Inflammatory macrophage treated with lipopolysaccharide for 4 hours (primary cell): ENCODE measurements at regions not wholly inside any gene's neighbourhood (a gene's known extent, or its start where the extent isn't known, plus 50 kb on each side); places are given as distances from the start of the nearest gene placed in this dataset.
A peak's percentile ranks its signal among the peaks of the same experiment; 100 is the strongest.
"Not testable (repeated sequence)": the region's sequence is repeated elsewhere in the genome, so short reads cannot be mapped to it uniquely, and the experiment has no call there.

ENCODE experiments used
- DNase-seq: peaks from one replicate; pipeline ENCODE4 v3.0.0-alpha.2; 2020

DNA sequence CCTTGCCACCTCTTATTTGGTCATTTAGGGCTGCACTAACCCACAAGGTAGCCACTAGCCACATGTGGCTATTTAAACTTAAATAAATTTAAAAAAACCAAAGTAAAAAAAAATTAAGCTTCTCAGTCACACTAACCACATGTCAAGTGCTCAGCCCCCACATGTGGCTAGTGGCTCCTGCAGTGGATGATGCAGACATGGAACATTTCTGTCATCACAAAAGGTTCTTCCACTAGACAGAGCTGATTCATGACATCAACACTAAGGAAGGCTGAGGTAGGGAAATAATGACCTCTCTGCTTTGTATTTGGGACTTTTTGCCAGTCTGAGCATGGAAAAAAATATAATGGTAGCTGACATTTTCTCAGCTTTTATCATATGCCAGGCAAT, 173.0 kb upstream of the FERMT1 start:
- DNase-seq, result no peak

GRCh38 chr20:6295127-6295866, 172.5 kb upstream of the FERMT1 start:
- DNase-seq, result no peak

GRCh38 chr20:6287471-6287870, 164.6 kb upstream of the FERMT1 start:
- DNase-seq, result no peak

DNA sequence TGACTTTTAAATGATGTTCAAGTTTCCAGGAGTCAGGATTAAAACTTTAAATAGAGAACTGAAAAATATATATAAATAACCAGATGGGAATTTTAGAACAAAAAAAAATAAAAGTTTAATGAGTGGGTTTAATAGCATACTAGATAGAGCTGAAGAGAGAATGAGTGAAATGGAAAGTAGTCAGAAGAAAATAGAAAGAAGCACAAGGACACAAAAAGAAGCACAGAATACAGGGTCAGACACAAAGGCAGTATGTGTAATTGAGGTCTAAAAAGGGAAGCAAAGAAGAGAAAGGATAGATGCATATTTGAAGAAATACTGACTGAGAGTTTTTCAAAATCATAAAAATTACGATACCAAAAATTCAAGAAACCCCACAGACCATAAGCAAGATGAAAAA, 159.8 kb upstream of the FERMT1 start:
- DNase-seq, result no peak

- no peak for DNase-seq
These were observed 154.9 kb upstream of the FERMT1 start for GRCh38 chr20:6277661-6278240.

DNA sequence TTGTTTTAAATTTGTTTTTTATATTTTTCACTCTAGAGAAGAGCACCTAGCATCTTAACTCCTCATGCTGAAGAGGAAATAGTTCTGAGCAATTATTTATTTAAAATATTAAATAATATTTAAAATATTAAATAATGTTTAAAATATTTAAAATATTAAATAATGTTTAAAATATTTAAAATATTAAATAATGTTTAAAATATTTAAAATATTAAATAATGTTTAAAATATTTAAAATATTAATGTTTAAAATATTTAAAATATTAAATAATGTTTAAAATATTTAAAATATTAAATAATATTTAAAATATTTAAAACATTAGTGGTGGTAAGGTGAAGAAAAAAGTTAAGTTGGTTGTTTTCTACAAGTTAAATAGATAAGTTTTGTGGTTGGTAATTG, 147.6 kb upstream of the FERMT1 start:
- not testable (repeated sequence) for DNase-seq

DNA sequence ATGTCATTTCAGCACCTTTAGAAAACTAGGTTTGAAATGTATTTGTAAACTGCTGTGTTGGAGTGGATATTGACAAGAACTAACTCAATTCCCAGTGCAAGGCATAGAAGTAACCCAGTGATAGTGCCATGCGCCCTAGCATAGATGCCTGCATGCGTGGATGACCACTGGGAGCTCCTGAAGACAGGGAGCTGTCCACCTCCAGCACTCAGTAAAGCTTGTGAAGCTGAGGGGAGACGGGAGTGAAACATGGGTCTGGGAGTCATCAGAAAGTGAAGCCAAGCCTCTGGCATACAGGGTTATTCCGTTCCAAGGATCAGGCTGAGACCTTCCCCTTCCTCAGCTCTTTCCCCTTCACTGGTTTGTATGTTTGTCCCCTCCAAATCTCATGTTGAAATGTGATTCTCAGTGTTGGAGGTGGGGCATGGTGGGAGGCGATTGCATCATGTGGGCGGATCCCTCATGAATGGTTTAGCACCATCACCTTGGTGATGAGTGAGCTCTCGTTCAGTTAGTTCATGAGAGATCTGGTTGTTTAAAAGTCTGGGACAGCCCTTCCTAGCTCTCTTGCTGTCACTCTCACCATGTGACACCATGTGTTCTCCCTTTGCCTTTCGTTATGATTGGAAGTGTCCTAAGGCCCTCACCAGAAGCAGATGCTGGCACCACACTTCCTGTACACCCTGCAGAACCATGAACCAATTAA, 146.5 kb upstream of the FERMT1 start:
- no peak for DNase-seq

DNA sequence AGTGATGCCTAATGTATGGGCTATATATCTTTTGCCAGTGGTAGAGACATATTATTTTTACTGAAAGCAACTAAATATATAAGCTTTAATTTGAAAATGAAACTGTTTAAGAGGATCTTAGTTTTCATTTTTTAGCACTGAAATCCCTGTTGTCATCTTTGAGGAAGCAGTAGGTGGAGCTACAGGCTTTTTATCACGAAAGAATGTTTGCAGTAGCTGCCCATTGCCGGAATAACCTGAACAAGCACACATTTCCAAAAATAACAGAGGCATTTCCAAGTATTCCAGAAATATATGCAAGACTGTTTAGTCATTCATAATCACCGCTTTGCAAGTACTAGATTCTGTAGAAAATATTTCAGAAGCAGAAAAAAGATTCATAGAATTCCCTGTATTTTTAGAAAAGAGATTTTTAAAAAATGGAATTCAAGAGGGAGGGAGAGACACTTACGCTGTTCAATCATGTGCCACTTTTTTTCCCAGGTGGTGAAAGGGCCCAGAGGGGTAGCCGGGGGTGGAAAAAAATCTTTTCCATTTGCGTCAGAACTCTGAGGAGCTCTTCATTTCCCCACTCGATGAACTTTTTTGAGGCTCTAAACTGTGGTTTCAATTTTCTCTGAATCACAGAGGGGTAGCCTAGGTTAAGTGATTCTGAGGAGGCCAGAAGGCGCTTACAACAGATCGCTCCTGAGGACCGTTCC, 142.5 kb upstream of the FERMT1 start:
- DNase-seq, result peak; percentile 17

DNA sequence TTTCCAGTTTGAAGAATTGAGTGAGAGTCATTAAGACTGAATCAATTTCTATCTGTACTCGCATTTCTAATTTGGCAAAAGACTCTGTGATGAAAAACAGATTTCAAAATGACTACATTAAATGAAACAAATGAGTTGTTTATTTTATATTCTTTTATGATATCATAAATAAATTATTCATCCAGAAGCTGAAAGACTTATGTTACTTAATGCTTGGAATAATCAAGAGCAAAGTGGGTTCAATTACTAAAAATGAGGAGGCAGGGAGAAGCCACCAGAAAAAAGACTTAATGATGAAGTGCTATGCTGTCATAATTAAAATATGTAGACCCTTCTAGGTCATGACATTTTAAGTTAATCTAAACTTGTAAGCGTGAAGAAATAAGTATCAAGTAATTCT, 130.6 kb upstream of the FERMT1 start:
- DNase-seq, result no peak

DNA sequence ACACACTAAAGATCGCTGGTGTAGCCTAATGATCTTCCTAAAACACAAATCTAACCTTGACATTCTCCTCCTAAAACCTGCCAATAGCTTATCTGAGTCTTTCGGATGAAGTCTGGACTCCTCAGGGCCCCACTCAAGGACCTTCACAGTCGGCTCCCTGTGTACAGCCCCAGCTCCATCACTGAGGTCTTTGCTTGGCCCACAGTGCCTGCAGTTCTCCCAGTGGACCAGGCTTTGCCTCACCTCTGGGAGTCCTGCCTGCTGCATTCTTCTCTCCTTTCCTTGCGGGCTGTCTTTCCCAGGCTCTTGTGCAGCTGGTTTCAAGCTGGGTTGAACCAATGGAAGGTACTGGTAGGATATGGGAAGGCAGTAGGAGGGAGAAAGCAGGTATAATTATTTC, 122.6 kb upstream of the FERMT1 start:
- no peak for DNase-seq

DNA sequence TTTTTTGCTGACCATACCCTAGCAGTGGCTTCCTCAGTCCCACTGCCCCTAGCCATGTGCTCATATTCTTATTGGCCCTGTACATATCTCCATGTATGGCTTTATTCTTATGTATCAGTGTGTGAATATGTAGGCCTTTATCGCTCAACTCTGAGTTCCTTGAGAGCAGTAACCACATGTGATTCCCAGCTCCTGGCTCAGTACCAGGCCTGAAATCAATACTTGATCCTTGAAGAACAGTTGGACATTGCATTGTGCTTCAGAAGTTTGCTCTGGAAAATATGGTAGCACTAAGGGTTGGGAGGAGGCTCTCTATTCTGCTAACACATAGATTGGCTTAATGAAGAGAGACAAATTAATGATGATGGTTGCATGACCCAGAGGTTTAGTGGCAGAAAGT, 118.8 kb upstream of the FERMT1 start:
- DNase-seq, result no peak

DNA sequence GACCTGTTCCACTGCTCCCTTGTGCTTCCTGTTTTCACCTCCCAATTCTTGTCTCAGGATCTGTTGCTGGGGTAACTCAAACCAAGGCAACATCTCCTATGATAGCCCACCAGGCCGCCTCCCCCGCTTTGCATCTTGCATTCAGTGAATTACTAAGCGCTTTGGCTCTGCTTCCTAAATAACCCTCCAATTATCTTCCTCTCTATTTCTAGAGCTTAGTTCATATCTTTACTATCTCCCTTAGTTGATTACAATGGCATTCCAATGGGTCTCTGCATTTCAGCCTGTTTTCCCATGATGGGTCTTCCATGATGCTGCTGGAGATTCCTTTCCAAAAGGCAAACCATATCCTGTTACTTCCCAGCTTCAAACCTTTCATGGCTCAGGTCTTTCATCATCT, 117.2 kb upstream of the FERMT1 start:
- no peak for DNase-seq

- DNase-seq, result no peak
These were observed 115.6 kb upstream of the FERMT1 start for GRCh38 chr20:6238421-6238820.

GRCh38 chr20:6235510-6235909, 112.7 kb upstream of the FERMT1 start:
- DNase-seq, result no peak

GRCh38 chr20:6232436-6232835, 109.6 kb upstream of the FERMT1 start:
- DNase-seq, result no peak

GRCh38 chr20:6231556-6231955, 108.7 kb upstream of the FERMT1 start:
- DNase-seq, result no peak

GRCh38 chr20:6228302-6228843, 105.5 kb upstream of the FERMT1 start:
- DNase-seq, result no peak

GRCh38 chr20:6213311-6213710, 90.5 kb upstream of the FERMT1 start:
- DNase-seq, result no peak

DNA sequence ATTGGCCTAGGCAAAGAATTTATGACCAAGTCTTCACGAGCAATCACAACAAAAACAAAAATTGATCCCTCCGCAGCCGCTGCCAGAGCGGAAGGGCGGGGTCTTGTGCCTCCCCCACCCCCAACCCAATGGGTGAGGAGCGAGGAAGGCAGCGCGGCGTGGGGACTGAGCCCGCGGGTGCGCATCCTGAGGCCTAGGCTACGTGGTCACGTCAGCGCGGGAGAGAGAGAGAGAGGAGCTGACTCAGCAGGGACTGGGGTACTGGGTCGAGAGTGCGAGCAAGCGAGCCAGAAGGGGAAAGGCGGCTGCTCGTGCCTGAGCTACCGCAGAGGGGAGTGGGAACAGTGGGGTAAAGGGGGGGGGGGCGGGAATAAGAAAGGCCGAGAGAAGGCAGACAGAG, 90.1 kb upstream of the FERMT1 start:
- no peak for DNase-seq

DNA sequence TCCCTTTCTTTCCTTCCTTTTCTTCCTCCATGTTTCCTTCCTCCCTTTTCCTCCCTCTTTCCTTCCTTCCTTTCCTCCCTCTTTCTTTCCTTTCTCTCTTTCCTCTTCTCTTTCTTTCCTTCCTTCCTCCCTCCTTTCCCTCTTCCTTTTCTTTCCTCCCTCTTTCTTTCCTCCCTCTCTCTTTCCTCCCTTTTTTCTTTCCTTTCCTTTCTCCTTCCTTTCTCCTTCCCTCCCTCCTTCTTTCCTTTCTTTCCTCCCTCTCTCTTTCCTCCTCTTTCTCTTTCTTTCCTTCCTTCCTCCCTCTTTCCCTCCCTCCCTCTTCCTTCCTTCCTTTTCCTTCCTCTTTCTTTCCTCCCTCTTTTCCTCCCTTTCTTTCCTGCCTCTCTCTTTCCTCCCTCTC, 86.3 kb upstream of the FERMT1 start:
- no peak for DNase-seq

DNA sequence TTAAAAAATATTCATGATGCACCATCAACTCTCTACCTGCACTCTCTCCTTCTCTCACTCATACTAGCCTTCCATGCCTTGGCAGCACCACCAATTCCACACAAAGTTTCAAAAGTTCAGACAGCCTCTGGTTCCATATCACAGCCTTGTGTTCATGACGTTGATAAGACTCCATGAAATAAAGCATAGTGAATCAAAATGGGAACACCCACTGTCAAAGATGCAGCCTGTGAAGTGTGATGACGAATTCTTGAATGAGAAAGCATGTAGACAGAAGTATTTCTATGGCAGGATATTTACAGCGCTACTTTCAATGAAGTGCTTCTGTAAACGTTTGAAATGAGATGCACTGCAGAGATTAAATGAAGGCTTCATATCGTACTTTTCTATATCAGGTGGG, 77.3 kb upstream of the FERMT1 start:
- no peak for DNase-seq

- no peak for DNase-seq
These were observed 62.4 kb upstream of the FERMT1 start for GRCh38 chr20:6185268-6185667.

- no peak for DNase-seq
These were observed 61.3 kb upstream of the FERMT1 start for GRCh38 chr20:6184086-6184485.

GRCh38 chr20:6180531-6180930, 57.7 kb upstream of the FERMT1 start:
- no peak for DNase-seq
